Right renal pelvis (tissue), 4 donors: ENCODE measurements at regions not wholly inside any gene's neighbourhood (a gene's known extent, or its start where the extent isn't known, plus 50 kb on each side); places are given as distances from the start of the nearest gene placed in this dataset.
"Not testable (repeated sequence)": the region's sequence is repeated elsewhere in the genome, so short reads cannot be mapped to it uniquely, and the experiment has no call there.

Experiments
- DNase-seq, 4 donors: peaks; one replicate each; pipeline ENCODE4 v3.0.0-alpha.2; 2013; ENCODE audit warnings: low read depth in 4 of 4, low spot score in 3 of 4, missing footprints in 1 of 4

DNA sequence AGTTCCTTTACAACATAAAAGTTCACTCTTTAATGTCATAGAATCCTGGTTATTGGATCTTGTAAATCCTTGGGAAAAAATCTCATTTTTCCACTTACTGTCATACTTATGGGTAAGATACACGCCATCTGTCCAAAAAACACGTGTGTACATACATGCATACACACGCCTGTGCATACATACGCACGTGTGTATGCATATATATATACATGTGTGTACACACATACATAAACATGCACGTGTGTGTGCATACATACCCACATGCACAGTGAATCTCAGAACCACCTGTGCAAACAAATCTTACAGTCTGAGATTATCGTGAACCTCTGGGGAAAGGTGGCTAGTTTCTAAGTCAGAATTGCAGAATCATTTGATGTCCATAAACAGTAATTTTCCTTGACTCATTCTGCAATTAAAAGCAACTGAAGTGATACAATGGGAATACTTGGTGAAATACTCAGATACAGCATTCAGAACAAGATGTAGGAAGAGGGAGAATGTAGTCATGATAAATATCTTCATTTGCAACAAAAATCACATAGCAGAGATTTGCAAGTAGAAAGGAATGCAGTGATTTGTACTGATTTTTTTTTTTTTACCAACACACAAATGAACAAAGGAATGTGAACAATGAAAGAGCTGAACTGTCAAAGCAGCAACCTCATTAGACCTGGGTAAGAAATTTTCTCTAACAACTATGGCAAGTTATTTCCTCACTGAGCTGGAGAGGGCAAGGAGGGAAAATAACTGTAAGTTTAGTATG, 160.6 kb upstream of the POU1F1 start:
- DNase-seq = no peak

DNA sequence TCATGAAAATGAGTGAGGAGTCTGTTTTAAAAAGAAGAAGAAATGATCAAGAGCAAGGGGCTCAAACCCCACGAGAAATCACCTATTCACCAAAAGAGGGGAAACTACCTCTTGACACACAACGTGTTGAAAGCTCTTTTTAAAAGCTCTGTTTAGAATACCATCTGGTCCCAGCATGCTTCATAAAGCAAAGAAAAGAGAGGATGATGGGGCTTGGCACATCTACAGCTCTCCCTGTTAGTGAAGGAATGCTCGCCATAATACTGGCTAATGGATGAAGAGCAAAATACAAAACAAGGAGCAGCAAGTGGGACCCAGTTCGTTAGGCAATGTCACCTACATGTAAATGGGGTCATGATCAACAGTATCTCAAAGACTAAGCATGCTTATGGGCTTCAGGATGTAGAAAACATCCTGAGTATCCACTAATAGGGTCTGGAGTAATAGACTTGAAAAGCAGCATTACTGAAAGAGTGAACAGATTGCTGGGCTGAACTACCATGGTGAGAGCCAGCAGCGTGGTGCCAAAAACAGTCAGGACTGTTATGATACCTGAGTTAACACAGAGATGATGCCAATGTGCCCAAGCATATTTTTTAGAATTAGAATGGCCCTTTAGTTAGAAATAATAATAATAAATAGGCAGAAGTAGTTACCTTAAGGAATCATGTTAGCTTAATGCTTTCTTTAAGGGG, 159.7 kb upstream of the POU1F1 start:
- no peak for DNase-seq

DNA sequence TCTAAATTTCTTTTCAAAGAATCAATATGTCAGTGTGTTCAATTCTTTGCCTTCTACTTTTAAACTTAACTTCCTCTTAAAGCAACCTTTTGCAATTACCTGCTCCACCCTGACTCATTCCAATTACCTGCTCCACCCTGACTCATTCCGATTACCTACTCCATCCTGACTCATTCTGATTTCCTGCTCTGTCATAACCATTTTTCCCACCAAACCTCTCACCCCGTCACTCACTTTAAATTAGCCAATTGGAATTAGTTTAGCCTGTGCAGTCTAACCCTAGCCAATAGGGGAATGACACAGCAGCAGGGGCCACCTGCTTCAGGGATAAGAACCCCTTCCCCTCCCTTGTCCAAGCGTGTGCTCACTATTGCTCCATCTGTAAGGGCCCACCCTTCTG, 157.1 kb upstream of the POU1F1 start:
- not testable (repeated sequence) for DNase-seq

DNA sequence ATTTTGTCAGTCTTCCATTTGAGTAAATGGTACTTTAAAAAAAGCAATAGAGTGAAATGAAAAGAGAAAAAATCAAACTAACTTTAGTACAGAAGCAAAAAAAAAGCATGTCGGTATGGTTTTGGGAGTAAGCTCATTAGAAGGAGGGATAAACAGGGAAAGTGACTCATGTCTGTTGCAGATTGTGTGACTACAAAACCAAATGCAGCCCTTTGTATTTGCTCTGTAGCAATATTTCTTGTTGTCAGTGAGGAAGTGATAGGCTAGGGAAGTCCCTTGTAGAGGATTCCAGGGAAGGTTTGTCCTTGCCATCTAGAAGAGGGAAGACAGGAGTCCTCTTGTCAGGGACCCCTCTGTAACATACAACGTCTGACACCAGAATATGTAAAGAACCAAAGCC, 150.5 kb upstream of the POU1F1 start:
- no peak for DNase-seq

DNA sequence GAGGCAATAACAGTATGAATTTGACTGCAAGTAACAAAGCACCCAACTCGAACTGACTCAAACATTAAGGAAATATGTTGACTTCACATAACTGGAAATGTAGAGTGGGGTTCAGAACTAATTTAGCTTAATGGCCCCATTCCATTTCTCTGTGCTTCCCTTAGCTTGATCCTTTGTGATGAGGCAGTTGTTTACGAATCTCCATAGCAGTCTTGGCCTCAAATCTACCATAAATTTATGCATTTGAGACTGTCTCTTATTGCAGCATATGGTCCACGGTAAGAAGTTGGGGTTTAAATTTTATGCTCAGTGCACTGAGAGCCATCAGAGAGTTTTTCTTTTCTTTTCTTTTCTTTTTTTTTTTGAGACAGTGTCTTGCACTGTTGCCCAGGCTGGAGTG, 148.7 kb upstream of the POU1F1 start:
- no peak for DNase-seq

DNA sequence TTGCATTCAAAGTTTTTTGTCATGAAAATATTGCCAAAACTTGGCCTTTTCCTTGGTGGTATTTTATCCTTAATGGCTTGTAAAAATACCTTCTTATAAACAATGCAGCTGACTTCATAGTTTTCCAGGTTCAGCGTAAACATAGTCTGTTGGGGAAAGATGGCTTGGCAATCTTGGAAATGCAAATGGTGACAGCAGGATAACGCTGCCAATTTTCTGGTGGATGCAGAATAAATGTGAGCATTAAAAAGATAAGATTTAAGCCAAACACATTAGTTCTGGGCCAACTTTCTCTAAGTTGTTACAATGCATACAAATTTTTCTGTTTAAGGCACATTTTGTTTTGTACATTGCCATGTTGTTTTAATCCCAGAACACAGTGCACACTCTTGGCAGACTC, 147.0 kb upstream of the POU1F1 start:
- no peak for DNase-seq

DNA sequence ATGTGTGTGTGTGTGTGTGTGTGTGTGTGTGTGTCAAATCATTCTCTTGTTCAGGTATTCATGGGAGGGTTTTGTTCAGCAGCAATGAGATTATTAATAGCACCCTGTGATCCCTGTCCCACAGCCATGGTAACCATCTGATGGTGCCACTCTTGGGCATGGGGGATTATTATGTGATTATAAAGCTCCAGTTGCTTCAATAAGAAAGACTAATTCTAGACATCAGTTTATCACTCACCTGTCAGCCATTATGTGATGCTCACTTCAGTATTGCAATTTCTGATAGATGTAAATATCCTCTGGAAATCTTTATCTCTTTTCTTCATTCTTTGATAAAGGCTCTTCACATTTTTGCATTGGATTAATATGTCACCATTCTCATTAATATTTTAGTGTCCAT, 145.9 kb upstream of the POU1F1 start:
- no peak for DNase-seq

DNA sequence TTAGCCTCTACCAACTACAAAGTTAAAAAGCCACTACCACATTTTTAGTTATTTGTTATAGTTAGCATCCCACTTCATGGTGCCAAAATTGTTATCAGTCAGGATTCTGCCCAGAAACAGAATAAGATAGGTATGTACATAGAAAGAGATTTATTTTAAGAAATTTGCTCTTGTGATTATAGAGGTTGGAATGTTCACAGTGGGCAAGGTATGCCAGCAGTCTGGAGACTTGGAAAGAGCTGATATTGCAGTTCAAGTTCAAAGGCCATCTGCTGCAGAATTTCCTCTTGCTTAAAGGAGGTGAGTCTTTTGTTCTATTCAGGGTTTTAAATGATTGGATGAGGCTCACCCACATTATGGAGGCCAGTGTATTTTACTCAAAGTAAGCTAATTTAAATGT, 143.8 kb upstream of the POU1F1 start:
- no peak for DNase-seq

DNA sequence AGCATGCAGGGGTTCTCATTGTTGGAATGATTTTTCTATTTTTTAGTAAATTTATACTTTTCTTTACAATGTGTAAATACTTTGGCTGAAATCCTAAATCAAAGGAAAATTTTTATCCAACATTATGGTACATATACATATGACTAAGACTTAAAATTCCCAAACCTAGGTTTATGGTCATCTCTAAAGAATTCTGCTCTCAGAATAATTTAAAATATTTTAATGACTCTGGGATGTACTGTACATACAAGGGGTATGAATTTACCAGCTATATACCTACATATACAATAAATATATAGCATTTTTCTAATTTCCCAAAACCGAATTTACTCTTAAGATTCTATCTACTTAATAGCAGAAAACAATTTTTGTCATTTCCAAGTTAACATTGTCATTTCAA, 137.9 kb upstream of the POU1F1 start:
- DNase-seq = no peak

DNA sequence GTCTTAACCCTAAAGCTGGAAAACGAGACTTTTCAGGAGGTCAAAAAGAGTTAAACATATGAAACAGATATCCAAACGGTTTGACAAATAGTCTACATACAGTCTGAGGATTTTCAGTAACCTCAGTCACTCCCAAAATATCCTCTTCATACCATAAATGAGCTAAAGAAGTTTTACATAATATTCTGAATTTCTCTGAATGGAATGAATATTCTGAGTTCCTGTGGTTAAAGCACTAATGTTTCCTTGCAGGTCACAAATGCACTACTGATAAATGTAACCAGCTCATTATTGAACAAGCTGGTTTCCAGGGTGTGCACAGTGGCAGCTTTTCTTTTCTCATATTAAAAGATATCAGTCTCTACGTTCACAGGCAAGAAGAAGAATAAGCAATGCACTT, 137.4 kb upstream of the POU1F1 start:
- no peak for DNase-seq

DNA sequence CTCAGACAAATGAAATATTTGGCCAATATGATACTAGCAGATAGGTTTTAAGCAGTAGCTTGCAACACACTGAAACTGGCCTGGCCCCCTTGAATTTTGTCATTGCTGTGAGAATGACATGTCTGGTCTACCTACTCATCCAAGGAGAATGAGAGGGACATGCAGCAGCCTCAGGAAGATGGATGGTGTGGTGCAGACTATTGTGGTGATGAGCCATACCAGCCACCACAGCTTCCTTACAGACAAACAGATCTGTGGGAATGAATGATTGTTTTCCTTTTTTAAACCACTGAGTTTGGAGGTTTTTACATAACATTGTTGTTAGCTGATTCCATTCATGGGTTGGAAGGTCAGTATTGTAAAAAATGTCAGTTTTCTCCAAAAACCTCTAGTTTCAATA, 133.7 kb upstream of the POU1F1 start:
- DNase-seq = no peak

DNA sequence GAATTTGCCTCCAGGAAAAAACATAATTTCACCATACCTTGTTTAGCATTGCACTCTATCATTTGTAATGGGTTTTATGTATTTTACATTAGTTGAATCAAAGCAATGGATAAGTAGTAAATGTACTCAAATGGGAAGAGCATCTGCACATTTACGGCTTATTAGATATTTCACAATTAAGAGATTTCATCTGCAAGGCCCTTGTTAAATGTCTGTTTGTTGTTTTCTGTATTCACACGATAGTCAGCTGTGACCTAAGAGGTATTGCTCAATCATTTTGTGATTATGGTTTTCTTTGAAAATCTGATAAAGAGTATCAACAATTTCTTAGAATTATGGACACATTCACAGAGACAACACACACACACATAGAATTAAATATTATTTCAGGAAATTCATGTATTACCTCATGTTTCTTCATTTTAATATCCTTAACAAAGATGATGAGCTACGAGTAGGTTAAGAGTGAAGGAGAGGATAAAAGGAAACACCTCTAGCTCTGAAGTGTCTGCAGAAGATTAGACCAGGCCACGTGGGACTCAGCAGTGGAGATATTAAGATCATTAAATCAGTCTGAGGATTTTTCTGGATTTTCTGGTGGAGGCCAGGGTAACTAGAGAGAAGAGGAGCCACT, 121.9 kb upstream of the POU1F1 start:
- no peak for DNase-seq

DNA sequence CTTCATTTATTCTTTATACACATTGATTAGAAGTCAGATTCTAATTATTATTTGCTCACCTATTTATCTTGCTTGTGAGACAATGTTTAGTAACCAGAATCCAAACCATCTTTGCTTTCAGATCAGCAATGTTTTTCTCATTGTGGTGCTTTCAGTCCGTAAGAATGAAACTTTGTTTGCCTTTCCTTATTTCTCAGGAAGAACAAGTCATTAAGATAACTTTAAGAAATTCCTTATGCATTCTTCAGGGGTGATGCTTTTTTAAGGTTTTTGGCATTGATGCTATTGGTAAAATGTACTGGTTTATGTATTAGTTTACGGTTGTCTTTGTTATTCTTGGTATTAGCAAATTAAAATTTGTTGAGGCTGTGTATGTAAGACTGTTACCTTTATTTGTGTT, 120.8 kb upstream of the POU1F1 start:
- DNase-seq = no peak

DNA sequence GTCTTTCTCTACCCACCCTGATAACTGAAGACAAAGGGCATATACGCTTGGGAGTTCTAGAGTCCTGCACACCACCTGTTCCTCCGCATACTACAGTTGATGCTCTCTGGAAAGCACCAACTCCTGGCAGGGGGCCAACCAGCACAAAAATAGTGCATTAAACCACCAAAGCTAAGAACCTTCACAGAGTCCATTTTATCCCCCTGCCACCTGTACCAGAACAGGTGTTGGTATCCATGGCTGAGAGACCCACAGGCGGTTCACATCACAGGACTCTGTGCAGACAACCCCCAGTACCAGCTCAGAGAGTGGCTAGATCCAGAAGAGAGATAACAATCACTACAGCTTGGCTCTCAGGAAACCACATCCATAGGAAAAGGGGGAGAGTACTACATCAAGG, 114.4 kb upstream of the POU1F1 start:
- no peak for DNase-seq

DNA sequence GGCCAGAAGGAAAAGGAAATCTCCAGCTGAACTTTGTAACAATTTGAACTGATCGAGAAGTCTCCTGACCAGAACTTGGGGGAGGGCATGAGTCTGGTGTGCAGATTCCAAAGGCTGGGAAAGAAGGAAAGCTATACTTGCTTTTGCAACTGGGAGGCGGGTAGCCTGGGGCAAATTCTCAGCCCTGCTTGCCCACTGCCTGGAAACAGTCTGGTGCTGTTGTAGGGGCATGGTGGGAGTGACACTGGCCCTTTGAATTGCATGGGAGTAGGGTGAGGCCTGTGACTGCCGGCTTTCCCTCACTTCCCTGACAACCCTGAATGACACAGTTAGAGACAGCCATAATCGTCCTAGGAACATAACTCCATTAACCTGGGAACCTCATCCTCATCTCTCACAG, 114.0 kb upstream of the POU1F1 start:
- no peak for DNase-seq

DNA sequence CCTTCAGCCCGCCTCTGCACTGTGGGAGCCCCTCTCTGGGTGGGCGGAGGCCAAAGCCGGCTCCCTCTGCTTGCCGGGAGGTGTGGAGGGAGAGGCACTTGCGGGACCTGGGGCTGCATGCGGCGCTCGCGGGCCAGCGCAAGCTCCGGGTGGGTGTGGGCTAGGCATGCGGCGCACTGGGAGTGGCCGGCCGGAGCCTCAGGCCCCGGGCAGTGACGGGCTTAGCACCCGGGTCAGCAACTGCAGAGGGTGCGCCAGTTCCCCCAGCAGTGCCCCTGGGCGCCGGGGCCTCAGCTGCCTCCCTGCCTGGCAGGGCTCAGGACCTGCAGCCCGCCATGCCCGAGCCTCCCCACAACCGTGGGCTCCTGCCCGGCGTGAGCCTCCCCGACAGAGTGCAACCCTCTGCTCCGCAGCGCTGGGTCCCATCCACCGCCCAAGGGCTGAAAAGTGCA, 98.9 kb upstream of the POU1F1 start:
- no peak for DNase-seq

DNA sequence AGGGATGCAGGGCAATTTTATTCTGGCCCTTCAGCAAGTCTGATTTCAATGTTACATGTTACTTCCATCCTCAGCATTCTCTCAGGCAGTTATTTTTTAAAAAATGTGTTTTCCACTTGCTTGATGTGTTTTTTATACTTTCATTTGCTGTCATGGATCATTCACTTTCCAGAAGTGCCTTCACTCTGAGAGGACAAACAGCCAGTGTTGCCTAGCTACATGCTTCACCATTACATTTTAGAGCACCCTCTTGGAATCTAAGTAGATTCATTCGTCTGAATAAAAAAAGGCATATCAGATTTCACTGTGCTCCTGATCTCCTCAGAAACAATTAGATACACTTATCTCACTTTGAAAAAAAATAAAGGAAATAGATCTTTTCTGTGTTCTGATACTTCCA, 93.6 kb upstream of the POU1F1 start:
- peak in 1 of 4 donors; percentile 24 for DNase-seq

DNA sequence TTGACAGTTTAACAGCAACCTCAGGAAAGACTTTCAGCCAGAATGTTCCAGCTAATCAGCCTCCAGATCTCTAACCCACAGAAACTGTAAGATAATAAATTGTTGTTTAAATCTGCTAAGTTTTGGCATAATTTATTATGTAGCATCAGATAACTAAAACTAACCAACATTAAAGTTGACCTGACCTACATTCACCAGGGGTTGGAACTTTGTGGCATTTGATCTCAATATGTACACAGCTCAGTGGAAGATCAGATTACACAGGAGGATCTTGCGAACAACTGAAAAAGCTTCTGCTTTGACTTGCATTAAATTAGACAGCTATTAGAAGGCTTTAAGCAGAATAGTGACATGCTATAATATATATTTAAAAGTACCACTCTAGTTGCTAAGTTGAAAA, 91.4 kb upstream of the POU1F1 start:
- peak in 1 of 4 donors; percentile 5 for DNase-seq

DNA sequence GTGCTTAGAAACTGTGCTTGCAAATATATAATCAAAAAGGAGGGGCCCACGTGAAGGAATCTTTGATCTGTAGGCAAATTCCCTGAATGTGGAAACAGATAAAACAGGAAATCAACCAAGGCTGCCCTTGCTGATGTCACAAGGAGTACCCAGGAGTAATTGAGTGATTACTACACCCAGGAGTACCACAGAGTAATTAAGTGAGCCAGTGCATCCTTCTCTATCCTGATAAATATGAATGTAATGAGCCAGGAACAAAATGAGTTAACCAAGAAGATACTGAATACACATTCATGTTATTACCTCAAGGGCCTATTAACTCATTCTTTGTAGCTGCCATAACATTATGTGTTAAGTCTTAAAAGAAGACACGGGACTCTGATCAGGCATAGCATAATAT, 87.3 kb upstream of the POU1F1 start:
- DNase-seq = no peak

DNA sequence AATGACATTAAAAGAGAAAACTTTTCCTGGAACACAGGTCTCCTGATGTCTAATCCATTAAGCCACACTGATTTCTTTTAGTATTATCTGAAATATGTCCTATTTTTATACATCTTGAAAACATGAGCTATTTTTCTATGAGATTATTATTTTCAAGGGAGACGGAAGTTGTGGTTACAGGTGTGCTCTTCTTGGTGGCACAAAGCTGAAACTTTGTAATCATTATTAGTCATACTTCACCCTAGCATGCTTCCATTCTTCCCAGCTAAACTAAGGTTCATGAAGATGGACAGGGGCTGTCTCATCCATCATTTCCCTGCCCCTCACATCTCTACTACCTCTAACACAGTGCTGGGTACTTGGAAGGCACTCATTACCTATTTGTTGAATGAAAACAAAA, 85.6 kb upstream of the POU1F1 start:
- DNase-seq = no peak

DNA sequence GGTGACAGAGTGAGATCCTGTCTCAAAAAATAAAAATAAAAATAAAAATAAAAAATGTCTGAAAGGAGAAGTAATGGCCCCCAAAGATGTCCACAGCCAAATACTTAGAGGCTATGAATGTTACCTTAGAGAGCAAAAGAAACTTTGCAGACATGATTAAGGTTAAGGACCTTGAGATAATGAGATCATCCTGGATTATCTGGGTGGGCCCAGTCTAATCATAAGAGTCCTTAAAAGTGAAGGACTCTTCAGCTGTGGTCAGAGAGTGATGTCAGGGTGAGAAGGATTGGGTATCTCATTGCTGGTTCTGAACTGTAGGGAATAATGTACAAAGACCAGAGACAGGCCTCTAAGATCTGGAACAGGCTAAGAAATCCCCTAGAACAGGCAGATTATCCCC, 84.9 kb upstream of the POU1F1 start:
- DNase-seq = no peak

DNA sequence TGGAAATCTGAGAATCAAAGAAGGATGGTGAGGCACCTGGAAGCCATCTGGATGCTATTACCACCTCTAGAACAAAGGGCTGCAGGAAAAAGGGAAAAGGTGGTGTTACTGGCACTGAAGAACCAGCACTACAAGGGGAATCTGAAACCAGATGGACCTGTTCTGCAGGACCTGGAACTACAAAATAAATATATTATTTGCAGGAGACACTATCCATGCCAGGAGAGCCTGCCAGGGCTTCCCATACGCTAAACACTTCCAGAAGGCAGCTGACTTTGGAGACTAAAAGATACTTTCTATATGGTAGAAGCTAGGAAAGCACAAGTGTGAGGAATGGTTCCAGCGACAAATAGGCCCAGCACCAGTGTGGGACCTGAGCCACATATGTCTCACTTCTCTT, 83.4 kb upstream of the POU1F1 start:
- DNase-seq = no peak
